Forelimb muscle (tissue), 1 donor: ENCODE measurements at regions not wholly inside any gene's neighbourhood (a gene's known extent, or its start where the extent isn't known, plus 50 kb on each side); places are given as distances from the start of the nearest gene placed in this dataset.
A peak's percentile ranks its signal among the peaks of the same experiment; 100 is the strongest.

ENCODE experiments used
- DNase-seq: peaks from one replicate; pipeline ENCODE4 v3.0.0-alpha.2; 2013; ENCODE audit warnings: low read depth

GRCh38 chr5:9927106-9927505 is 297.0 kb upstream of the TAS2R1 start:
- DNase-seq = no peak

DNA sequence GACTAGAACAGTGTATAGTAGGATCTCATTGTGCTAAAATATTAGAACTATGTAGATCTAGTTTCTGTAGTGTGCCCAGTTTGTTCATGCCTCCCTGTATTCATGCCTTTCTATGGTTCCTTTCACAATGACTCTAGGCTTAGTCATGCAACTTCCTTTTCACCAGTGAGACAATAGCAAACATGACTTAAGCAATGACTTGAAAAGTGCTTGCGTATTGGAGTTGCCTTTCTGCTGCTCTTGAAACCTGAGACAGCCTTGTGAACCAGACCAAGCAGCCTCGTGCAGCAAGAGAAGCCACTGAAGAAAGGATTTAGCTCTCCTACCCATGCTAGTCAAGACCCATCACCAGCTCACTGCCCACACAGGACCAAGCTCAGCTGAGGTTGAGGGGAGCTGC is 294.5 kb upstream of the TAS2R1 start:
- no peak for DNase-seq

- no peak for DNase-seq
Observed at GRCh38 chr5:9922719-9923118, 292.6 kb upstream of the TAS2R1 start.

DNA sequence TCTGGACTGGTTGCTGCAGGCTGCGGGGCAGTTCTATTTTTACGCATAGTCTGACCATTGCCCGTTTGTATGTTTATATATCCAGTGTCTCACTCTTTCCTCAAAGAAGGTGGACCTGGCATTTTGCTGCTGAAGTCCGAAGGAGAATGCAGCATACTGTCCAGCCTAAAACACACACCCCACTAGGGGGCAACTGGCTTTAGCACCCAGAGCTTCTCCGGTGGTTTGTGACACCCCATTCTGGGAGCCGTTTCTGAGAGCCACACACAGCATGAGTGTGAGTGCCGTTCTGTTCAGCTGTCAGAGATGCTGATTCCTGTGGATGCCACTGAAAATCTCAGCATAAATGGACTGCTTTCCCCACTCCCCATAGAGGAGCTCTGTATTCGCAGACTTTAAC is 290.5 kb upstream of the TAS2R1 start:
- DNase-seq = no peak

DNA sequence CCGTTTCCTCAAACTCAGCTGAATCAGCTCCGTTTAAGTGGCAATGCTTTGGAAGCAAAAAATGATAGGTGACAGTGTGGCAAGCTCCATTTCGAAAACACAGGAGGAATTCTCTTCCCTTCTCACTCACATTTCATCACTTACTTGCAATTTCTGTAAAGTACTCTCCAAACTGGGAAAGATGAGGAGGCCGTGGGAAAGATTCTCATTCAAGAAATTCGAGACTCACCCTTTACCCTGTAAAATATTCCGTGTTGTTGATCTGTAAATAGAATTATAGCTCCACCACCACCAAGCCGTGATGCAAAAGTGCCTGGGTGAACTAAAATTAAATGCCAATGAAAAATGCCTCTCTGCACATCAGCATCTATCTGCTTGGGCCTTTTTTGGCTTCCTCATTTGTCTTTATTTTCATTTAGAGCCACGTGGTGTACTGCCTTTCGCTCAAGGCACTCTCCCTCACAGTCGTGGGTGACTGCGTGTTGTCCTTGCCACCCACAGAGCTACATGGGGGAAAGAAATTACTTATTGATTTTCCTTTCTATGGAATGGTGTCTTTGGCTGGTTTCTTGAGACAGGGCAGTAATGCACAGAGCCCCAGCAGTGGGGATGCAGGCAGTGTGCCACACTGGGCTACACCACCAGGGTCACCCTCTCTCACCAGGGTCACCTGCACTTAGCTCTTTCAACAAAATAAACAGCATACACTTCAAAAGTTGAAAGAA is 289.3 kb upstream of the TAS2R1 start:
- no peak for DNase-seq

- no peak for DNase-seq
Observed at GRCh38 chr5:9905661-9906060, 275.5 kb upstream of the TAS2R1 start.

- no peak for DNase-seq
Observed at GRCh38 chr5:9903801-9904200, 273.6 kb upstream of the TAS2R1 start.

- DNase-seq = no peak
Observed at GRCh38 chr5:9898319-9898718, 268.2 kb upstream of the TAS2R1 start.

DNA sequence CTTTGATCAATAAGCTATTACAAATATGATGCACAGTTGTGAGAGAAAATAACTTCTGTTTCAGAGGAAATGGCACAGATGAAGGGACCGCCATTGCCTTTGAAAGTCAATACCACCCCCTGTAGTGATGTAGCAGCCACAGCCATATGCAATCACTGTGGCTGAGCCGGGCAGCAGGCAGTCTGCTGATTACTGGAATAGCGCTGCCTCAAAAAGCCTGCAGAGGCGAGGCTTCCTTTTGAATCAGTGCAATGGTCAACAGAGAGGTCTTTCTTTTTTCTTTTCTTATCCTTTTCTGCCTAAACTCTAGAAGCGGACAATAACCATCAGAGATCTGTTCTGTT is 265.1 kb upstream of the TAS2R1 start:
- DNase-seq = no peak

- DNase-seq = no peak
Observed at GRCh38 chr5:9894571-9895301, 264.6 kb upstream of the TAS2R1 start.

DNA sequence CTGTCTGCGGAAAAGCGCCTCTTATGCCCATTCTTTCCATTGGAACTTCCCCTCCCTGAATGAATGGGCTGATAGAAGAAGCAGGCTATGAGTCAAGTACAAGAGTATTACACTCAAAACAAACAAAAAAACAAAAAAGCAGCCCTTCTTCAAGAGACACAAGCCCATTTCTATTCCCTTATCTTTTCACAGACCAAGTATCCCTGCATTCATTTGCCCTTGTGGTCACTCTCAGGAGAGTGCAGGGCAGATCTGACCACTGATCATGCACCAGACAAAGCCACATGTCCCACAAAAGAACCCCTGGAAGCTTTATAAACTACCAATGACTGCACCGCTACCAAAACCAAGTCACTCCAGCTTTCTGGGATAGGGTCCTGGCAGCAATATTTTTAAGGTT is 262.5 kb upstream of the TAS2R1 start:
- DNase-seq = no peak

DNA sequence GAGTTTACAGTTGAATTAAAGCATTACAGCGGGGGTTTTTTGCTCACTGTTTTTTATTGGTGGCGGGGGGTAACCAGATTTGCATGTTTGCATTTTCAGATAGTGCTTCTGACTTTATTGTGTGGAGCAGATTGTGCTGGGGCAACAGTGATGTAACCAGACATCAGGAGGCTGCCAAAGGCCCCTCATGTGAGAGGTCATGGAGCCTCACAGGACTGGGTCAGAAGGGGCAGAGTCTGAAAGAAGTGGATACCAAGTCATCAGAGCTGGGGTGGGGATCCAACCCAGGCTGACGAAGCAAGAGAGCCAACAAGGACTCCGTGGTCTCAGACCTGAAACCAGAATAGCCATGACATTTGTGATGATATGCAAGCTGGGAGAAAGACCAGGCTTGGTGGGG is 259.4 kb upstream of the TAS2R1 start:
- no peak for DNase-seq

GRCh38 chr5:9888501-9888901 is 258.4 kb upstream of the TAS2R1 start:
- no peak for DNase-seq

DNA sequence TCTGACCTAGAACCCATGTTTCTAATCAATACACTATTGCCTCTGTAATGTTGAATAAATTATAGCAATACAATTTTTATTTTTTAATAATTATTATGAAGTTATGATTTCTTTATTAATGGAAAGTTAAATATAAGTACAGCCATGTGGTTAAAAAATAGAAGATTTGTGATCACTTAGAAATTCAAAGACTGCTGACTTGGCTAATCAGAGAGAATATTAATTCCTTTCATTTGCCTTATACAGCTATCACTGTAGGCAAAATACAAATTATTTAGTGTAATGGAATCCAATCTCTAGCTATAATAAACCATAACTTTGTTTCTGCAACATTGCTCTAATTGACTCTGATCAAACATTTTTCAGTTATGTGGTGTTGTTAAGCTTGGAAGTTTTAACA is 255.0 kb upstream of the TAS2R1 start:
- DNase-seq = no peak

DNA sequence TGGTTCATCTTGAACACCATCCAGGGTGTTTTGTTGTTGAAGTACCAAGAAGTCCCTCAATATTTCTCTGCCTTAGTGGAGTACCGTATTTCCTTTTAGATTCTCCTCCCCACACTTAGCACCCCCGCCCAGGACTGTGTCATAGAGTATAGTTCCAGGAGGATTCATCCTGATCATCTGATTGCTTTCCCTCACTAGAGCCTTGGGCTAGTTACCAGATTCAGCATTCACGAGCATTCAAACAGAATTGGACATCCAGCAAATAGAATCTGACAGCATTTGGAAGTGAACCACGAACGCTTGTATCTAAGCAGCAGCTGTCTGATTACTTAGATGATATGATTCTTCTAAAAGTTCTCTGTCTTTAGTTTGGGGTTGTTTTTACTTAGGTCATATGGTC is 248.1 kb upstream of the TAS2R1 start:
- DNase-seq = peak; percentile 82

DNA sequence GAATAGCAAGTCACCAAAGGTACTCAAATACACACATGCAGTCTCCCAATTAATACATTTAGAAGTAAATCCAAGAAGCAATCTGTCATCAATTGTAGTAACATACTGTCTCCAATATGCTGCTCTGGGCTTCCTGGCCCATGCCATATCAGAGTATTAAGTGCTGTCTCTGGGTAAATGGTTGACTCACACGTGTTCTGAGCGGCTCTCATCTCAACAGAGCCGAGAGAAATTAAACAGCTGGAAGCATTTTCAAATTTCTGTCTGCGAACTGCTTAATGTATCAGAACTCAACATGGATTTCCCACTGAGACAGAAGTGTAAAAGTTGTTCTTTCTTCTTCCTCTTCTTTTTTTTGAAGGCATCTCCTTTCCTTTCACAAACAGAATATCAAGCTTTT is 247.3 kb upstream of the TAS2R1 start:
- DNase-seq = no peak

GRCh38 chr5:9876451-9876850 is 246.3 kb upstream of the TAS2R1 start:
- no peak for DNase-seq

DNA sequence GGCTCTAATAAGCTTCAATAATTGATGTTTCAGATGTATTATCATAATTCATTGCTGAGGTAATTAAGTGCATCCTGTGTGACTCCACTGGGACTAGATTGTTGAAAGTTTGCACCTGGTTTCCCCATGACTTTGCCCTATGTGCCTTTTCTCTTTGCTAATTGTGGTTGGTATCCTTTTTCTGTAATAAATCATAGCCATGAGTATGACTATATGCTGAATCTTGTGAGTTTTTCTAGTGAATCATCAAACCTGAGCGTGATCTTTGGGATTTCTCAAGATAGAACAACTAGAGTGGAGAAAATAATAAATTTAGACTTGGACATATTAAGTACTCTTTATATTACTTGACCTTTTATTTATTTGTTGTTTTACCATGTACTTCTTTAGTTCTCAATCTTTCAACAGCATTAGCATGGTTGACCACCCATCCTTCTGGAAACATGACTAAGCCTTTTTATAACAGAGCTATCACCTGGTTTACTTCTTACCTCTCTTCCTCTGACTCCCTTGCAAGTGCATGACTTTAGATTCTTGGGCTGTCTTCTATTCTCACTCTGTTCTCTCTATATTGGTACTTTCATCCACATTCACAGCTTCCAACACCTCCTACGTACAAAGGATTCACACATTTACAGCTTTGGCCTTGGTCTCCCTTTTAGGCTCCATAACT is 239.6 kb upstream of the TAS2R1 start:
- no peak for DNase-seq

GRCh38 chr5:9865574-9865973 is 235.4 kb upstream of the TAS2R1 start:
- no peak for DNase-seq

- DNase-seq = no peak
Observed at GRCh38 chr5:9864791-9865190, 234.6 kb upstream of the TAS2R1 start.

DNA sequence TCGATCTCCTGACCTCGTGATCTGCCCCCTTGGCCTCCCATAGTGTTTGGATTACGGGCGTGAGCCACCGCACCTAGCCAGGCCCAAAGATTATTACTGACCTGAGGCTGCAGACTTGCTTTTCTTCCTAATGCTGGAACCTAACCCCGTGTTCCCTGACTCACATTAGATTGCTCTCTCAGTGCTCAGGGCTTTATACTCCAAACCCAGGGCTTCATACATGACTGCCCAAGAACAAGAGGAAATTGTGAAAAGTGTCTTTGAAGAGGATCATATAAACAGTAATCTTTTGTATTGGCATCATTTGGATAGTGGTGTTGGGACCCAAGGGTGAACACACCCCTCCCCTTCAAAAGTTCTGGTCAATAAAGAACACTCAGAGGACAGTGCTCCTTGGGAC is 233.3 kb upstream of the TAS2R1 start:
- DNase-seq = no peak

- no peak for DNase-seq
Observed at GRCh38 chr5:9861666-9862256, 231.6 kb upstream of the TAS2R1 start.

DNA sequence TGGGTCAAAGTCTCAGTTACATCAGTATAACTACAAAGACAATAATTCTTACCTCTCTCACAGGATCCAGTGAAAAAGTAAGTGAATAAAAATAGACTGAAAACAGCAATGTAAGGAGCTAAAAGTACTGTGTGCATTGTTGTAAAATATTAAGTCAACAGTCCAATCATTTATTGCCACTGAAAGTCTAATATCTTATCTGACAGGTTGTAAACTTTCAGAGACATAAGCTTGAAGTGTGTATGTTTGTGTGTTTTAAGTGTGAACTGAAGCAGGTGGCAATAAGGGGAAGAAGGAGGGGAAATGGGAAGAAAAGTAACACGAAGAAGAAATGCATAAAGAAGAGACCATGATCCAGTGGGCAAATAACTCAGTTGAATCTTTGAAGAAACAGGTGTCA is 229.7 kb upstream of the TAS2R1 start:
- DNase-seq = no peak
